Tibial artery (tissue), 4 donors: ENCODE measurements at regions not wholly inside any gene's neighbourhood (a gene's known extent, or its start where the extent isn't known, plus 50 kb on each side); places are given as distances from the start of the nearest gene placed in this dataset.

Experiments
- DNase-seq, 2 donors: peaks; one replicate each; pipeline ENCODE4 v3.0.0-alpha.2; 2019
- H3K27ac ChIP-seq, 2 donors: fragments of 200-600 bp; sonication (generic) in 1 of 2; 1 replicate in 1 of 2; 2 replicates in 1 of 2; pipeline ENCODE4 v1.5.1; 2018 to 2019; ENCODE audit warnings: mild to moderate bottlenecking in 1 of 2
- H3K27me3 ChIP-seq, 2 donors: fragments of 200-600 bp; sonication (generic) in 1 of 2; one replicate each; pipeline versions ENCODE4 v1.5.1 to v1.6.0; 2016 to 2019
- H3K36me3 ChIP-seq, 3 donors: fragments of 200-600 bp; sonication (generic) in 2 of 3; one replicate each; pipeline ENCODE4 v1.5.1; 2016 to 2019; ENCODE audit warnings: mild to moderate bottlenecking in 2 of 3
- H3K4me1 ChIP-seq, 4 donors: fragments of 200-600 bp; sonication (generic) in 2 of 4; 1 replicate in 3 of 4; 2 replicates in 1 of 4; pipeline ENCODE4 v1.5.1; 2016 to 2019
- H3K4me3 ChIP-seq, 2 donors: fragments of 200-600 bp; sonication (generic) in 1 of 2; 1 replicate in 1 of 2; 2 replicates in 1 of 2; pipeline ENCODE4 v1.5.1; 2018 to 2019; ENCODE audit warnings: mild to moderate bottlenecking in 2 of 2
- H3K9me3 ChIP-seq, 3 donors: fragments of 200-600 bp; sonication (generic) in 1 of 3; one replicate each; pipeline ENCODE4 v1.5.1; 2016 to 2019
- intact Hi-C: fragments of 100-400 bp; cut with DNase I; formaldehyde crosslinking; loops from one replicate; pipeline ENCODE4 v1.15.0; 2023; ENCODE audit warnings: low total_unique reads
- TF ChIP-seq, protein P1 (sequence below), 2 experiments: fragments of 200-600 bp in 1 of 2; fragments of 450-650 bp in 1 of 2; IDR thresholded peaks; one replicate each; pipeline ENCODE4 v1.5.1; 2017 to 2019; ENCODE audit warnings: antibody characterized with exemption in 2 of 2, mild to moderate bottlenecking in 1 of 2, moderate library complexity in 1 of 2

DNA sequence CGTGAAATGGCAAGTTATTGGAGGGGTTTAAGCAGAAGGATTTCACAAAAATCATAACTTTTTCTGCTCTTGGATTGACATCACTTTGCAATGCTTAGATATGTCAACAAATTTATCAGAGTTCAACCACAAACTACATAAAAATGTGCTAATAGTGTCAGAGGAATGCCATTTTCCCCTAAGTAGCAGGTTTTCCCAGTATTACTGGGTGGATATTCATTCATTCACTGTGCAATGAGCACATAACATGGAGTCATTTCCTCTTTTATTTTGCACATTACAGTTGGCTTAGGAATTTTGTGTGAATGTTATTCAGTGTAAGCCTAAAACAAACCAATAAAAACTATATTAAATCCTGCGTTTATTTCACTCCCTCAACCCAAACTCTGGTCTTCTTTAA lies 537.3 kb upstream of the MCTP2 start:
- H3K4me3 ChIP-seq = no peak overlapping the region
- H3K9me3 ChIP-seq = peaks cover 0 to 11% (median 8%) of the 10 kb centered on the region in 3 donors
- no peak overlapping the region for H3K27ac ChIP-seq
- H3K27me3 ChIP-seq = no peaks in the 10 kb centered on the region
- no peak for DNase-seq
- no peaks in the 10 kb centered on the region for H3K4me1 ChIP-seq
- TF ChIP-seq, protein P1, sequence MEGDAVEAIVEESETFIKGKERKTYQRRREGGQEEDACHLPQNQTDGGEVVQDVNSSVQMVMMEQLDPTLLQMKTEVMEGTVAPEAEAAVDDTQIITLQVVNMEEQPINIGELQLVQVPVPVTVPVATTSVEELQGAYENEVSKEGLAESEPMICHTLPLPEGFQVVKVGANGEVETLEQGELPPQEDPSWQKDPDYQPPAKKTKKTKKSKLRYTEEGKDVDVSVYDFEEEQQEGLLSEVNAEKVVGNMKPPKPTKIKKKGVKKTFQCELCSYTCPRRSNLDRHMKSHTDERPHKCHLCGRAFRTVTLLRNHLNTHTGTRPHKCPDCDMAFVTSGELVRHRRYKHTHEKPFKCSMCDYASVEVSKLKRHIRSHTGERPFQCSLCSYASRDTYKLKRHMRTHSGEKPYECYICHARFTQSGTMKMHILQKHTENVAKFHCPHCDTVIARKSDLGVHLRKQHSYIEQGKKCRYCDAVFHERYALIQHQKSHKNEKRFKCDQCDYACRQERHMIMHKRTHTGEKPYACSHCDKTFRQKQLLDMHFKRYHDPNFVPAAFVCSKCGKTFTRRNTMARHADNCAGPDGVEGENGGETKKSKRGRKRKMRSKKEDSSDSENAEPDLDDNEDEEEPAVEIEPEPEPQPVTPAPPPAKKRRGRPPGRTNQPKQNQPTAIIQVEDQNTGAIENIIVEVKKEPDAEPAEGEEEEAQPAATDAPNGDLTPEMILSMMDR (IDR thresholded peaks at IDR 0.05) = no peak
- H3K36me3 ChIP-seq = no peaks in the 10 kb centered on the region
- intact Hi-C loops = no loop called here

DNA sequence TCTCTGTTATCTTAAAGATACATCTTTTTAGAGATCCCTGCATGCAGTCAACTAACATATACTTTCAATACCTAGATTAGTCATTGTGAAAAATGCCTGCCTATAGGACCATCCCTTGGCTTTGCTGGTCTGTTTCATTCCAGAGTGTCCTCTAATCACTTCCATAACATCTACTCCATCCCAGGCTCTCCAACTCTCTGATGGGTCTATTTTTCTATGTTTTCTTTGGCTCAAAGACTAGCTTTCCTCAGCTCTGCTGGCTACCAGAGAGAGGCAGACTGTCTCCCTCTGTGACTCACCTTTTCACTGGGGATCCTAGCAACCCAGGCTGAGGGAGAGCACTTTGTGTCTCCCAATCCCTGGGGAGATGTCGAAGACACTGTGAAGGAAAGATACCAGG lies 547.7 kb upstream of the MCTP2 start:
- Histone ChIP-seq H3K4me1 (no peaks in the 10 kb centered on the region), H3K4me3 (no peak overlapping the region), H3K27ac (no peak overlapping the region), H3K36me3 (no peaks in the 10 kb centered on the region), H3K27me3 (no peaks in the 10 kb centered on the region), H3K9me3 (peaks cover 0 to 38% (median 20%) of the 10 kb centered on the region in 3 donors)
- TF ChIP-seq, protein P1 (IDR thresholded peaks at IDR 0.05) = no peak
- DNase-seq = no peak
- intact Hi-C loops = no loop called here

DNA sequence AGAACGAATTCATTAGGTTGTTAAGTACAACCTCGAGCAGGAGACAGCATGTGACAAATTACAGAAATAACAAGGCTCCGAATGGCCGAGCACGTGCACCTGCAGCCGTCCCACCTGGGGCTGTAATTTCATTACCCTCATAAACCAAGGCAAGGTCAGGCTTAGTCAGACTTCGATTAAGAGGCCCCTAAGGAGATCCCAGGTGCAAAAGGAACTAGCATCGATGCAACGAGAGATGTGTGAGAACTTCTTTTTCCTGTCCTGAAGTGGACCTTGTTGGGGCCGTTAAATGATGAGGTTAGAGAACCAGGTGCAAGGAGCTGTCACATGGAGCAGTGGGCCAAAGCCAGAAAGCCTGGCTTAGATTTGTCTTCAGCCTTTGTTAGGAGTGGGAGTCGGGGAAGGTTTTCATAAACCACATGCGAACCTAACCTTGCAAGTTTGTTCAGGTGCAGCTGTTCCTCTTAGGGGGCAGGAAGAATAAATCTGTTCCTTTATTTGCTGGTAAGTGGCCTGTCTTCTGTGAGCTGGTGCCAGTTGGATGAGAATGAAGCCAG lies 559.9 kb upstream of the MCTP2 start:
- H3K27me3 ChIP-seq = no peaks in the 10 kb centered on the region
- intact Hi-C loops = no loop called here
- no peak for DNase-seq
- H3K36me3 ChIP-seq = no peaks in the 10 kb centered on the region
- H3K4me3 ChIP-seq = no peak overlapping the region
- TF ChIP-seq, protein P1 (IDR thresholded peaks at IDR 0.05) = no peak
- no peaks in the 10 kb centered on the region for H3K4me1 ChIP-seq
- H3K9me3 ChIP-seq = no peaks in the 10 kb centered on the region
- H3K27ac ChIP-seq = no peak overlapping the region

DNA sequence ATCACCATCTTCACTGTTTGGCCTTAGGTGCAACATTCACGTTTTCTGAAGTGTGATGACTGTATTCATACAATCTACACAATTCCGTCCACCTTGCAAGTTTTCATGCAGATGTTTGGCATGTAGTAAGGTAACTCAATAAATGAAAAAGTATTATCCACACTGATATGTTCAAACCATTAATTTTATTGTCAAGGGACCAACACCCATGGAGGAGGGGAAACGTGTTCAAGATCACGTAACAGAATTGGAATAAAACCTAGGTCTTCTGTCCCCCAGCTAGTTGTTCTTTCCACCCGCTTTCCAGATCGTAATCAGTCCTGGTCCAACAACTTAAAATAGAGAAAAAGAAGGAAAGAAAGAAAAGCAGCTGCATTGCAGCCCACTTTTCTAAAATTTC lies 560.4 kb upstream of the MCTP2 start:
- Histone ChIP-seq H3K9me3 (no peaks in the 10 kb centered on the region), H3K27ac (no peak overlapping the region), H3K36me3 (no peaks in the 10 kb centered on the region), H3K27me3 (no peaks in the 10 kb centered on the region), H3K4me1 (no peaks in the 10 kb centered on the region), H3K4me3 (no peak overlapping the region)
- intact Hi-C loops = no loop called here
- TF ChIP-seq, protein P1 (IDR thresholded peaks at IDR 0.05) = no peak
- DNase-seq = no peak

DNA sequence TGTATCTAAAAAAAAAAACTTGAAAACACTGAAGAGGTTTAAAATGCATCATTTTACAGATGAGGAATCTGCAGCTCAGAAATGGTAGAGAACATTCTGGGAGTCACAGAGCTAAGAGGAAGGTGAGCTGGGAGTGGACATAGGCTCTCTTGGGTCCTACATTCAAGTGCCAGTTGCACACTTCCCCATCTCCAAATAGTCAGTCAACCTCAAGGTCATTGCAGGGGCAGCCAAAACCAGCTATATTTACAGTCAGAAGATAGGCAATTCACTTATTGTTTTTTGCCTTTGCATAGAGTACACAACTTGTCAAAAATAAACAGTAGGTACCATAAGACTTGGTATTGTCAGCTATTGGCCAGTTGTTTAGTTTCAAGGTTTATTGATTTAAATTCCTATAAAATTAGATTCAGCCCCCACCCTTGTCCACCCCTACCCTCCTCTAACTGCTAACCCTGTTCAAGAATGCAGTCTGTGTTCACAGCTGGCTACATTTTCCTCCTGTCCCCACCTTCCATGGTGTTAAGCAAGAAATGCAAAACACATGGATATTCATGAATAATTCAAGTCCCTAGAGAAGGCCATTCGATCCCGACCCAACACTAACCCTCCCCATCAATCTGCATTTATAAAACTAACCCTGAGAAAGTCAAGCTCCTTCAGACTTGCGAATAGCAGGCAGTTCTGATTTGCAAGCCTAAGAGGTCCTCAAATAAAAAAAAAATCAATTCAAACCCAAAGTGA lies 567.0 kb upstream of the MCTP2 start:
- H3K27ac ChIP-seq = no peak overlapping the region
- intact Hi-C loops = no loop called here
- TF ChIP-seq, protein P1 (IDR thresholded peaks at IDR 0.05) = no peak
- DNase-seq = no peak
- no peak overlapping the region for H3K4me3 ChIP-seq
- H3K27me3 ChIP-seq = no peaks in the 10 kb centered on the region
- H3K9me3 ChIP-seq = no peaks in the 10 kb centered on the region
- H3K36me3 ChIP-seq = no peaks in the 10 kb centered on the region
- H3K4me1 ChIP-seq = no peaks in the 10 kb centered on the region
